B cell (primary cell): ENCODE measurements at regions not wholly inside any gene's neighbourhood (a gene's known extent, or its start where the extent isn't known, plus 50 kb on each side); places are given as distances from the start of the nearest gene placed in this dataset.

Experiments used
- ATAC-seq: fragments of 200-7000 bp; cut with Tn5 transposase; one replicate; pipeline ENCODE4 v1.10.0; 2021; ENCODE audit warnings: low read depth, mild to moderate bottlenecking, moderate number of reproducible peaks, moderate library complexity
- CTCF ChIA-PET: fragments of 350-600 bp; sonication (Branson Sonifier 250); formaldehyde crosslinking; loops from one replicate; lab custom pipeline; 2021; ENCODE audit warnings: antibody characterized with exemption, inconsistent platforms; lab: Charles Lee
- POLR2A ChIA-PET: fragments of 350-600 bp; sonication (Branson Sonifier 250); formaldehyde crosslinking; loops from one replicate; lab custom pipeline; 2021; ENCODE audit warnings: antibody characterized with exemption; lab: Charles Lee
- DNase-seq: peaks from one replicate; pipeline ENCODE4 v3.0.0; 2013
- H2AFZ ChIP-seq: 2 replicates; pipeline ENCODE4 v1.6.1; 2012; ENCODE audit warnings: mild to moderate bottlenecking, low read depth, low read length; ENCODE audit not compliant: insufficient read depth, poor library complexity, severe bottlenecking
- H3K27ac ChIP-seq, 2 donors: 1 replicate in 1 of 2; 2 replicates in 1 of 2; pipeline ENCODE4 v1.5.1; 2012 to 2013; ENCODE audit warnings: low read length in 2 of 2, mild to moderate bottlenecking in 2 of 2, moderate library complexity in 1 of 2
- H3K27me3 ChIP-seq, 4 experiments: fragments of 200-600 bp in 1 of 4; sonication (generic) in 1 of 4; replicated peaks in 1 of 4; 1 replicate in 2 of 4; 2 replicates in 2 of 4; pipeline versions ENCODE4 v1.6.1 to v1.7.0; 2013 to 2016; ENCODE audit warnings: low read length in 3 of 4, mild to moderate bottlenecking in 2 of 4, mixed read lengths in 1 of 4, moderate library complexity in 1 of 4; ENCODE audit not compliant: insufficient read depth in 4 of 4, control insufficient read depth in 3 of 4; ENCODE audit errors: control extremely low read depth in 1 of 4
- H3K36me3 ChIP-seq, 2 experiments: replicated peaks in 1 of 2; 1 replicate in 1 of 2; 2 replicates in 1 of 2; pipeline versions ENCODE4 v1.6.1 to v1.7.1; 2013; ENCODE audit warnings: low read length in 1 of 2; ENCODE audit not compliant: insufficient read depth in 2 of 2, control insufficient read depth in 1 of 2; ENCODE audit errors: control extremely low read depth in 1 of 2, extremely low read depth in 1 of 2
- H3K4me1 ChIP-seq, 2 donors: fragments of 200-600 bp in 1 of 2; sonication (generic) in 1 of 2; 1 replicate in 1 of 2; 2 replicates in 1 of 2; pipeline versions ENCODE4 v1.5.1 to v1.6.1; 2013 to 2017; ENCODE audit warnings: low read length in 2 of 2; ENCODE audit not compliant: control insufficient read depth in 2 of 2, insufficient read depth in 2 of 2
- H3K4me2 ChIP-seq: replicated peaks from 2 replicates; pipeline ENCODE3; 2012; ENCODE audit warnings: mild to moderate bottlenecking, low read depth, low read length; ENCODE audit not compliant: poor library complexity, severe bottlenecking
- H3K4me3 ChIP-seq, 5 experiments: fragments of 200-600 bp in 1 of 5; sonication (generic) in 1 of 5; 1 replicate in 3 of 5; 2 replicates in 2 of 5; pipeline versions ENCODE4 v1.5.1 to v1.7.0; 2011 to 2016; ENCODE audit warnings: low read length in 4 of 5, mild to moderate bottlenecking in 4 of 5, low read depth in 2 of 5, control low read depth in 1 of 5, moderate library complexity in 1 of 5; ENCODE audit not compliant: insufficient read depth in 1 of 5; ENCODE audit errors: control extremely low read depth in 1 of 5, extremely low read depth in 1 of 5
- H3K79me2 ChIP-seq: fragments of 200-600 bp; sonication (generic); one replicate; pipeline ENCODE4 v1.6.0; 2016; ENCODE audit warnings: low read length; ENCODE audit not compliant: control insufficient read depth, insufficient read depth
- H3K9ac ChIP-seq: fragments of 200-600 bp; sonication (generic); 2 replicates; pipeline ENCODE4 v1.6.1; 2017; ENCODE audit warnings: mild to moderate bottlenecking, low read length, moderate library complexity
- H3K9me3 ChIP-seq, 3 donors: one replicate each; pipeline versions ENCODE4 v1.6.1 to v1.7.1; 2013; ENCODE audit warnings: low read length in 2 of 3; ENCODE audit not compliant: control insufficient read depth in 2 of 3, insufficient read depth in 1 of 3; ENCODE audit errors: control extremely low read depth in 1 of 3
- H4K20me1 ChIP-seq: 2 replicates; pipeline ENCODE4 v1.6.0; 2012; ENCODE audit warnings: mild to moderate bottlenecking, low read length; ENCODE audit not compliant: insufficient read depth, control insufficient read depth, poor library complexity, severe bottlenecking
- H3K27ac Mint-ChIP-seq: one replicate; pipeline ENCODE4 v1.8.0; 2021; ENCODE audit warnings: mixed read lengths
- H3K27me3 Mint-ChIP-seq: one replicate; pipeline ENCODE4 v1.8.0; 2021; ENCODE audit warnings: mixed read lengths
- H3K4me1 Mint-ChIP-seq: one replicate; pipeline ENCODE4 v1.8.0; 2021; ENCODE audit warnings: mixed read lengths
- H3K4me3 Mint-ChIP-seq: one replicate; pipeline ENCODE4 v1.8.0; 2021; ENCODE audit warnings: mixed read lengths
- H3K9me3 Mint-ChIP-seq: one replicate; pipeline ENCODE4 v1.8.0; 2022; ENCODE audit warnings: mixed read lengths; ENCODE audit not compliant: insufficient read depth
- EZH2 ChIP-seq: IDR thresholded peaks from 2 replicates; pipeline ENCODE4 v1.6.1; 2012; ENCODE audit warnings: borderline replicate concordance, low read depth, mild to moderate bottlenecking, moderate library complexity, low read length; ENCODE audit not compliant: insufficient read depth, poor library complexity, severe bottlenecking
- WGBS: methylation state at CpG from one replicate; pipeline ENCODE4 v1.1.5; 2013; ENCODE audit warnings: missing lambda C conversion rate; ENCODE audit not compliant: insufficient coverage; 5-methylcytosine and 5-hydroxymethylcytosine counted together
- intact Hi-C: fragments of 100-400 bp; cut with micrococcal nuclease; formaldehyde crosslinking; loops from one replicate; pipeline ENCODE4 v1.10.0; 2022
- TF ChIP-seq, protein P1 (sequence below): fragments of 200-600 bp; IDR thresholded peaks from one replicate; pipeline ENCODE4 v1.8.0; 2022; ENCODE audit warnings: antibody characterized with exemption, mild to moderate bottlenecking

DNA sequence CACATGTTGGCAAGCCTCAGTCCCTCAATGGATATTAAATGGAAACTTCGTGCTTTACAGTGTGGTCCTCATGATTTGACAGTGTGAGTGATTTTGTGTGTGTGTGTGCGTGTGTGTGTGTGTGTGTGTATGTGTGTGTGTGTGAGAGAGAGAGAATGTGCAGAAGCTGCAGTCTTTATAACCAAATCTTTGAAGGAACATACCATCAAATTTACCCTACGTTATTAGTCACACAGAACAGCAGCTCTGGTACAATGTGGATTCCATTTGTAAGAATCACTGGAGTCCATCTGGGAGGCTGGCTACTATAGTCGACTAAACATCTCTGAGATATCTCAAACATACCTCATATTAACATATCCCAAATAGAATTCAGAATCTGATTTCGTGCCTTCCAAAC is 928.0 kb upstream of the POT1 start:
- Histone ChIP-seq H3K9ac (no peak overlapping the region), H3K27ac (no peak overlapping the region), H3K4me1 (no peaks in the 10 kb centered on the region), H3K9me3 (no peaks in the 10 kb centered on the region), H2AFZ (no peak overlapping the region), H3K27me3 (no peaks in the 10 kb centered on the region), H3K79me2 (no peaks in the 10 kb centered on the region), H3K4me2 (no peak overlapping the region), H3K4me3 (no peak overlapping the region), H4K20me1 (no peaks in the 10 kb centered on the region), H3K36me3 (no peaks in the 10 kb centered on the region)
- TF ChIP-seq, protein P1, sequence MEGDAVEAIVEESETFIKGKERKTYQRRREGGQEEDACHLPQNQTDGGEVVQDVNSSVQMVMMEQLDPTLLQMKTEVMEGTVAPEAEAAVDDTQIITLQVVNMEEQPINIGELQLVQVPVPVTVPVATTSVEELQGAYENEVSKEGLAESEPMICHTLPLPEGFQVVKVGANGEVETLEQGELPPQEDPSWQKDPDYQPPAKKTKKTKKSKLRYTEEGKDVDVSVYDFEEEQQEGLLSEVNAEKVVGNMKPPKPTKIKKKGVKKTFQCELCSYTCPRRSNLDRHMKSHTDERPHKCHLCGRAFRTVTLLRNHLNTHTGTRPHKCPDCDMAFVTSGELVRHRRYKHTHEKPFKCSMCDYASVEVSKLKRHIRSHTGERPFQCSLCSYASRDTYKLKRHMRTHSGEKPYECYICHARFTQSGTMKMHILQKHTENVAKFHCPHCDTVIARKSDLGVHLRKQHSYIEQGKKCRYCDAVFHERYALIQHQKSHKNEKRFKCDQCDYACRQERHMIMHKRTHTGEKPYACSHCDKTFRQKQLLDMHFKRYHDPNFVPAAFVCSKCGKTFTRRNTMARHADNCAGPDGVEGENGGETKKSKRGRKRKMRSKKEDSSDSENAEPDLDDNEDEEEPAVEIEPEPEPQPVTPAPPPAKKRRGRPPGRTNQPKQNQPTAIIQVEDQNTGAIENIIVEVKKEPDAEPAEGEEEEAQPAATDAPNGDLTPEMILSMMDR: no peak
- no peak for TF ChIP-seq EZH2
- ATAC-seq (no peak), DNase-seq (no peak)
- Mint-ChIP-seq H3K27ac (no peak overlapping the region), H3K4me3 (no peak overlapping the region), H3K4me1 (no peaks in the 10 kb centered on the region), H3K9me3 (no peaks in the 10 kb centered on the region), H3K27me3 (no peaks in the 10 kb centered on the region)
- 67% methylated on average over 2 of the region's 5 CpGs for WGBS
- ChIA-PET CTCF (no interaction called here), POLR2A (no interaction called here)
- intact Hi-C loops: no loop called here

DNA sequence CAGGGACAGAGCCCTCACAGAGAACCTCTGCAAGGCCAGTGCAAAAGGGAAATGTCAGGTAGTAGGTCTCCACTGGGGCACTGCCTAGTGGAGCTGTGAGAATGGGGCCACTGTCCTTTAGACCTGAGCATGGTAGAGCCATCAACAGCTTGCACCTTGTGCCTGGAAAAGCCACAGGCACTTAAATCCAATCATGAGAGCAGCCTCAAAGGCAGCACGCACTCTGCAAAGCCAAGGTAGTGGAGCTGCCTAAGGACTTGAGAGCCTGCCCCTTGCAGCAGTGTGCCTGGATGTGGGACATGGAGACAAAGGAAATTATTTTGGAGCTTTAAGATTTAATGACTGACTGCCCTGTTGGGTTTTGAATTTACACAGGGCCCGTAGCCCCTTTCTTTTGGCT is 918.5 kb upstream of the POT1 start:
- DNase-seq: no peak
- Mint-ChIP-seq H3K9me3 (peaks cover 12% of the 10 kb centered on the region), H3K4me1 (no peaks in the 10 kb centered on the region), H3K4me3 (no peak overlapping the region), H3K27ac (no peak overlapping the region), H3K27me3 (no peaks in the 10 kb centered on the region)
- Histone ChIP-seq H3K9me3 (peaks cover 0 to 11% (median 3%) of the 10 kb centered on the region in 3 donors), H3K79me2 (no peaks in the 10 kb centered on the region), H3K4me3 (no peak overlapping the region), H3K9ac (no peak overlapping the region), H2AFZ (no peak overlapping the region), H3K27ac (no peak overlapping the region), H3K36me3 (no peaks in the 10 kb centered on the region), H4K20me1 (no peaks in the 10 kb centered on the region), H3K27me3 (no peaks in the 10 kb centered on the region), H3K4me1 (no peaks in the 10 kb centered on the region), H3K4me2 (no peak overlapping the region)
- intact Hi-C loops: no loop called here
- ATAC-seq: no peak
- CTCF ChIA-PET: no interaction called here
- TF ChIP-seq EZH2: no peak
- TF ChIP-seq, protein P1: no peak
- WGBS: 100% methylated on average over 1 of the region's 2 CpGs
- POLR2A ChIA-PET: no interaction called here
